BLaER1 treated with 17β-estradiol and CSF1 and Interleukin-3, amounts not matched to agents 10 nM and 100 nM (cell line): ENCODE measurements at regions not wholly inside any gene's neighbourhood (a gene's known extent, or its start where the extent isn't known, plus 50 kb on each side); places are given as distances from the start of the nearest gene placed in this dataset.
A peak's percentile ranks its signal among the peaks of the same experiment; 100 is the strongest.

Experiments
- H3K27ac ChIP-seq, 11 experiments: shearing (Covaris generic); formaldehyde crosslinking; 2 replicates each; pipeline ENCODE4 v1.8.1; 2022
- H3K27me3 ChIP-seq, 11 experiments: shearing (Covaris generic); formaldehyde crosslinking; 2 replicates each; pipeline ENCODE4 v1.8.1; 2022
- H3K36me3 ChIP-seq, 11 experiments: shearing (Covaris generic); formaldehyde crosslinking; 2 replicates each; pipeline ENCODE4 v1.8.1; 2022
- H3K4me1 ChIP-seq, 10 experiments: shearing (Covaris generic); formaldehyde crosslinking; 2 replicates each; pipeline ENCODE4 v1.8.1; 2022
- H3K4me2 ChIP-seq, 11 experiments: shearing (Covaris generic); formaldehyde crosslinking; 2 replicates each; pipeline ENCODE4 v1.8.1; 2022
- H3K4me3 ChIP-seq, 10 experiments: shearing (Covaris generic); formaldehyde crosslinking; 2 replicates each; pipeline ENCODE4 v1.8.1; 2022
- H3K9ac ChIP-seq, 11 experiments: shearing (Covaris generic); formaldehyde crosslinking; 2 replicates each; pipeline ENCODE4 v1.8.1; 2022
- H3K9me3 ChIP-seq, 11 experiments: shearing (Covaris generic); formaldehyde crosslinking; replicated peaks in 1 of 11; 2 replicates each; pipeline ENCODE4 v1.8.1; 2022
- H4K20me1 ChIP-seq, 11 experiments: shearing (Covaris generic); formaldehyde crosslinking; 2 replicates each; pipeline ENCODE4 v1.8.1; 2022
- Cebpa-rat ChIP-seq, 11 experiments: shearing (Covaris generic); IDR thresholded peaks; 2 replicates each; pipeline ENCODE4 v1.8.1; 2022

DNA sequence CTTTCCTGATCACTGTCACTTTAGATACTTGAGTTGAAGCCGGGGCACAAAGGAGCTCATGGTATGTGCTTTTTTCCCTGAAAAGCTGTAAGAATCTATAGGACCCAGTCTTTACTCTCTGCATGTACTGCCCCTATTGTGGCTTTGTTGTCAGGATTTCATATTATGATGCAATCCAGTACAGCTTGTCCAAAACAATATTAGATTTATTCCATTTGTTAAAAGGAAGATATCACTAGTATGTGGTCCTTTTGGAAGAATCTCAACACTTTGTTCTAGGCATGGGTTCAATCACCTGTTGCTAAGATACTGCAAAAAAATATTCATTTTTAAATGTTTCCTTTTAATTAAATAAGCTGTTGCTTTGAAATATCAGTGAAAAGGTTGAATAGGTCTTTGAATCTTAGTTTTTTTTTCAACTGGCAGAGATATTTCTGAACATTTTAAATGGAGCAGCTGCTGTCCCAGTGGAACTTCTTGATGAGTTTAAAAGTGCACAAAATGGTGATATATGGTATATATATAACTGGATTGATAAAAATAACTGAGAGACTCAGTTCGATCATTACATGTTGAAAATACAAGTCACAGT lies 256.6 kb upstream of the NT5C1B start:
- Histone ChIP-seq H3K4me1 (peaks cover 0 to 5% (median 0%) of the 10 kb centered on the region in 10 experiments; a peak in 3 of 20 replicates), H3K9me3 (no peaks in the 10 kb centered on the region), H3K36me3 (no peaks in the 10 kb centered on the region), H3K4me3 (no peak overlapping the region), H3K4me2 (no peak overlapping the region), H3K27me3 (no peaks in the 10 kb centered on the region), H4K20me1 (no peaks in the 10 kb centered on the region), H3K9ac (no peak overlapping the region), H3K27ac (no peak overlapping the region)
- TF ChIP-seq Cebpa-rat (IDR thresholded peaks at IDR 0.05): peak in 1 of 11 experiments; percentile 30; a peak in 2 of 22 replicates

DNA sequence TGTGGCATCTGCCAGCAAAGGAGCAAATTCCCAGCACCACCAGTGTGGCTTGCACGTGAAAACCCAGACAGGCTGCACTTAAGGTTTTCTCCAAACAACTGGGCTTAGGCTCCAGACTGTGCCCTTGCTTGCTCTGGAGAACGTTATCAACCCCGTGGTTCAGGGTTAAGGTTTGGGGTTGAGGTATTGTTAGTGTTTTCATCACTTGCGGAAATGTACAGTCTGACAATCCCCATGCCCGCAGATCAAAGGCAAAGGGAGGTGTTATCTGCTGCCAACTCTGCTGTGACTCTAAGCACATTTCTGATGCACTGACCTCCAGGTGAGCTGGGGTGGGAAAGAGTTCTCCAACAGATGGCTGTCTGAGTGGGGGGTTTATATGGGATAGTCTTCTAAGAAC lies 253.5 kb upstream of the NT5C1B start:
- H3K36me3 ChIP-seq: no peaks in the 10 kb centered on the region

DNA sequence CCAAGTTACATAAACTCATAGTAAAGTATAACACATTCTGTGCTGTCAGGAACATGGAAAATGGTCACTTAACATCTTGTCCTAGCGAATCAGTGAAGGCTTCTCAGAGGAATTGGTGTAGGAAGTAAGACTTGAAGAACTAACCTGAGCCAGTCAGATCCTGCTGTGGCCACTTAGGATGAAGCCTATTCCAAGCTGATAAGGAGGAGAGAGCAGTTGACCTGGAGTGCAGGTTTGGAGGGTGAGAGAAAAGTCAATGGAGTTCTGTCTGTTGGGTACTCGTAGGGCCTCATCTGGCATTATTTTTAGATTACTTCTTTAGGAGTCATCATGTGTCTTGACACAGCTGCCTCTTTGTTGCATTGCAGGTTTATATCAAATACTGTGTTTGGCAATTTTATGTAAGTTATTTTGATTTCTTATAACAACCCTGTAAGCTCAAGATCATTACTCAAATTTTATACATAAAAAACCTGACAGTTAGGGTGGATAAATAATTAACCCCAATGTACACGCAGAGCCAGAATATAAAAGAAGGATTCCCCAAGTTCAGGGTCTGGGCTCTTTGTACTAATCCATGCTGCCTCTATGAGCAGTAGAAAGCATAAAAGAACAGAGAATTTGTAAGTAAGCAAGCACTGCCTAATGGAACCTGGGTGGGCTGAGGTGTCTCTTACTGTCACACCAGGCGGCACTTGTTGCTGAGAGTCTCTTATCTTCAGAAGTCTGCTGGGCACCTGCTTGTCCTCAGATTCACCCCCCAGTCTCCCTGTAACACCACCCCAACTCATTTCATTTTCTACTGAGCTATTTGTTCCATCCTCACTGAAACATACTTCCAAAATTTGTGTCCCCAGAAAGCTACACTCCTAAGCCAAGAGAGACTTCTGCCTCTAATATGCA lies 252.1 kb upstream of the NT5C1B start:
- Histone ChIP-seq H3K27ac (no peak overlapping the region), H3K4me2 (no peak overlapping the region), H3K9me3 (no peaks in the 10 kb centered on the region), H3K36me3 (no peaks in the 10 kb centered on the region), H3K27me3 (no peaks in the 10 kb centered on the region), H3K9ac (no peak overlapping the region), H3K4me1 (peaks cover 0 to 5% (median 0%) of the 10 kb centered on the region in 10 experiments; a peak in 3 of 20 replicates), H4K20me1 (no peaks in the 10 kb centered on the region; a peak in 1 of 22 replicates), H3K4me3 (no peak overlapping the region)
- TF ChIP-seq Cebpa-rat (IDR thresholded peaks at IDR 0.05): no peak

More for the DNA sequence above, 253.5 kb upstream of the NT5C1B start:
- H3K9ac ChIP-seq: no peak overlapping the region
- no peaks in the 10 kb centered on the region for H3K9me3 ChIP-seq
- H3K4me3 ChIP-seq: no peak overlapping the region
- TF ChIP-seq Cebpa-rat (IDR thresholded peaks at IDR 0.05): no peak
- H4K20me1 ChIP-seq: no peaks in the 10 kb centered on the region; a peak in 1 of 22 replicates
- no peaks in the 10 kb centered on the region for H3K27me3 ChIP-seq
- no peak overlapping the region for H3K27ac ChIP-seq
- H3K4me1 ChIP-seq: peaks cover 0 to 5% (median 0%) of the 10 kb centered on the region in 10 experiments; a peak in 3 of 20 replicates
- no peak overlapping the region for H3K4me2 ChIP-seq

DNA sequence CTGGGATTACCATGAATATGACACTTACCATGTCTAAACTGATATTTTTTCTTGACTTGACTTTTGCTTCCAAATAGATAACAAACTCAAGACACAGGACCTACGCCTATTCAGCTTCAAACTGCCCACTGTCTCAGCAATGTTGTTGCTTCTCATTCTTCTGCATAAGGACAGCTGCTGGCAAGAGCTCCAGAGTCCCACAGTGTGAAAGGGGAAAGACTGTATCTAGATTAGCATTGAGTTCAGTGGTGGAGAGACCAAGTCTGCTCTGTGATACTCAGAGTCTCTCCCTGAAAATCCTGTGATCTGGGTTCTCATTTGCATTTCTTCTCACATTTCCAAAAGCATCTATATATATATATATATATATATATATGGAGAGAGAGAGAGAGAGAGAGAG lies 247.9 kb upstream of the NT5C1B start:
- no peak overlapping the region for H3K4me2 ChIP-seq
- H3K27me3 ChIP-seq: no peaks in the 10 kb centered on the region
- no peaks in the 10 kb centered on the region for H3K4me1 ChIP-seq
- H3K9me3 ChIP-seq: no peaks in the 10 kb centered on the region
- no peaks in the 10 kb centered on the region for H3K36me3 ChIP-seq
- H3K27ac ChIP-seq: no peak overlapping the region
- no peak overlapping the region for H3K9ac ChIP-seq
- no peak for TF ChIP-seq Cebpa-rat (IDR thresholded peaks at IDR 0.05)
- no peak overlapping the region for H3K4me3 ChIP-seq
- no peaks in the 10 kb centered on the region; a peak in 1 of 22 replicates for H4K20me1 ChIP-seq

DNA sequence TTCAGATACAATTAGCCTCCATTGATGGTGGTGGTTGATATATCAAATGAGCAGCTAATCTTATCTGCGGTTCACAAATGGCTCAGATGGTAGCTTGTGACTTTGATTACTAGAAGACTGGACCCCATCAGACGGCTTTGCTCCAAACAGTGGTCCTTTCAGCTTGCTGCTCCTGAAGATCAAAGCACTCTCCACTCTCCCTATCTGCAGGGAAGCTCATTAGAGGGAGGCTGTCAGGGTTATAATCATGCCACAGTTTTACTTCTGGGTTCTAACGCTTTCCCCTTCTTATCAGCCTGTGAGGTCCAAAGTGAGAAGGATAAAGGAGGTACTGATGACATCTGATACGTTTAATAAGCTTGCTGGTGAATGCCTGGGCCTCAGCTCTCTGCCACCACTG lies 247.1 kb upstream of the NT5C1B start:
- Histone ChIP-seq H3K9ac (no peak overlapping the region), H3K27me3 (no peaks in the 10 kb centered on the region), H4K20me1 (no peaks in the 10 kb centered on the region; a peak in 1 of 22 replicates), H3K4me2 (no peak overlapping the region), H3K27ac (no peak overlapping the region), H3K4me1 (no peaks in the 10 kb centered on the region), H3K36me3 (no peaks in the 10 kb centered on the region), H3K4me3 (no peak overlapping the region), H3K9me3 (no peaks in the 10 kb centered on the region)
- no peak for TF ChIP-seq Cebpa-rat (IDR thresholded peaks at IDR 0.05)

DNA sequence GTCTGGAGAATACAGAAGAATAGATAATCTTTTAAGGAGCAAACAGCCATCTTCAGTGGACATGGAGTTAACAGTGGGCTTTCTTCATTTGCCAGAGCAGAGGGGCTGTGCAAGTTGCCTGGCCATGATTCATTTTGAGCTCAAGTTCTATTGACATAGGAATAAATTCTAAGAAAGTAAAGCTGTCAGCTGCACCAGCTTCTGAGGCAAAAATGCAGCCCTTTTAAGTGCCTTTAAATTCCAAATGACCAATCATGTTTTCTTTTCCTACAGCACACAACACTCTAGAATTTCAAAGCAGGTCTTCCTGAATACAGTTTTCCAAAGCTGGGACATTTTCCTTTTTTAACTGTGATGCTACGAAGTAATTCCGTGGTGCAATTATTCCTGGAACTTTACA lies 246.4 kb upstream of the NT5C1B start:
- no peak overlapping the region for H3K27ac ChIP-seq
- H3K4me3 ChIP-seq: no peak overlapping the region
- no peaks in the 10 kb centered on the region for H3K27me3 ChIP-seq
- no peak overlapping the region for H3K4me2 ChIP-seq
- no peaks in the 10 kb centered on the region for H3K9me3 ChIP-seq
- no peaks in the 10 kb centered on the region; a peak in 1 of 22 replicates for H4K20me1 ChIP-seq
- H3K4me1 ChIP-seq: no peaks in the 10 kb centered on the region
- H3K36me3 ChIP-seq: no peaks in the 10 kb centered on the region
- no peak overlapping the region for H3K9ac ChIP-seq
- TF ChIP-seq Cebpa-rat (IDR thresholded peaks at IDR 0.05): no peak

DNA sequence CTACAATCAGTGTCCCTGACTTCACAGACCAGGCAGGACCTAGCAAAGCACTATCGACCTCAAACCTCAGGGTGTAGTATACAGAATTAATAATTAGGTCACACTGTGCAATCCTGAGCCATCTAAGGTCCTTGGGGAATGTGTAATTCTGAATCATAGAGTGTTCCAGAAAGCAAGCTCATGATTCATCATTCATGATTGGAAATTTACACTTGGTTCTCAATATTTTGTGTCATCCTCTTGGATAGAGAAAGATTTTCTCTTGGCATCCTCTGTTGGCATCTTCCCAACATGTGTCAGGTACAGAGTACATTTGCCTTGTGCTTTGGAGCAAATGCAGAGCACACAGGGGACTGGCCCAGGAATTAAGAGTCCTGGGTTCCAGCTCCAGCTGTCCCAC lies 245.0 kb upstream of the NT5C1B start:
- no peaks in the 10 kb centered on the region for H4K20me1 ChIP-seq
- H3K4me2 ChIP-seq: no peak overlapping the region
- H3K36me3 ChIP-seq: no peaks in the 10 kb centered on the region
- H3K9ac ChIP-seq: no peak overlapping the region
- no peaks in the 10 kb centered on the region for H3K4me1 ChIP-seq
- no peak overlapping the region for H3K27ac ChIP-seq
- no peaks in the 10 kb centered on the region for H3K27me3 ChIP-seq
- H3K9me3 ChIP-seq: no peaks in the 10 kb centered on the region
- H3K4me3 ChIP-seq: no peak overlapping the region
- TF ChIP-seq Cebpa-rat (IDR thresholded peaks at IDR 0.05): no peak

DNA sequence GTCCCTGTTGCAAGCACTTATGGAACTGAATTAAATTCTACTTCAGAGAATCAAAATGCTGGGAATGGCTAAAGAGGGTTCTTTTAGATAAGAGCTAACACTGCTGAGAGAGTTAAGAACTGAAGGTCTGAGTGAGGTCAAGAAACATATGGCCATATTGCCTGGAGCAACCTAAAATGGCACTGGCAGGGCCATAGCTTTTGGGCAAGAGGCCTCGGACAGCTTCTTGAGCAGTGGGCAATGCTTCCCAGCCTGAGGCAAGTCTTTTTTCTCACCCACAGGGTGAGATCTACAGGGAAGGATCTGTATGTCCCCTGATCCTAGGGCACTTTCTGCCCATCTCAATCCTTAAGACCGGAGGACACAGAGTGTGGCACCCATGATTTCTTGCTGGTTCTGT lies 244.6 kb upstream of the NT5C1B start:
- H4K20me1 ChIP-seq: no peaks in the 10 kb centered on the region
- H3K4me2 ChIP-seq: no peak overlapping the region

DNA sequence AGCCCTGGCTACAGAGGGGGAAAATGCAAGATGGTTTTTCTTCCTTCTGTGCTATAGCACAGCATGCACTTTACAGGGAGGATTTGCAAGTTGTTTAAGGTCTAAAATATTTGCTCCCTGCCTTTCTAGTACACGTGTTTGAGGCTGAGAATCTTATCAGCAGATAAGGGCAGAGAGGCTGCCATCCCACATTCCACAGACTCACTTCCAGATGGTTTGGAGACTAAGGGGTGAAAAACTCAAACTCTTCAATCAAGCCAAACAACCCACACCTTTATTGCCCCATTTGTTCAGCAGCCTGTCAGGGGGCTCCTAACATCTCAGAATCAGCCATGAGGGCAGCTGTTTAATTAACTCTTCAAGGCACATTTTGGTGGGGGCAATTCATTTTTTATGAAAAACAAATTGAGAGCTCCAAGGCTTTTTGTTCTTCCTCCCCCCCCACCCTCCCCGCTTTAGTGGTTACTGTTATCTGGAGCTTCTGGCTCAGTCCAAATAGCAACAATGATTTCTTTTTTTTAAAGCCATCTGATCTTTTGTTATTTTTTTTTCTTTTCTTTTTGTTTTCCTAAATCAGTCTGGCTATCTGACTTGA lies 242.6 kb upstream of the NT5C1B start:
- Histone ChIP-seq H3K4me1 (no peaks in the 10 kb centered on the region), H3K36me3 (no peaks in the 10 kb centered on the region), H3K4me2 (no peak overlapping the region), H3K27me3 (no peaks in the 10 kb centered on the region), H3K9me3 (no peaks in the 10 kb centered on the region), H4K20me1 (no peaks in the 10 kb centered on the region), H3K27ac (no peak overlapping the region), H3K4me3 (no peak overlapping the region), H3K9ac (no peak overlapping the region)
- no peak for TF ChIP-seq Cebpa-rat (IDR thresholded peaks at IDR 0.05)

More for the DNA sequence above, 244.6 kb upstream of the NT5C1B start:
- no peaks in the 10 kb centered on the region for H3K36me3 ChIP-seq
- H3K9ac ChIP-seq: no peak overlapping the region
- TF ChIP-seq Cebpa-rat (IDR thresholded peaks at IDR 0.05): no peak
- H3K4me1 ChIP-seq: no peaks in the 10 kb centered on the region
- no peak overlapping the region for H3K27ac ChIP-seq
- no peaks in the 10 kb centered on the region for H3K9me3 ChIP-seq
- H3K4me3 ChIP-seq: no peak overlapping the region
- no peaks in the 10 kb centered on the region for H3K27me3 ChIP-seq
